ENCODE measurements at regions not wholly inside any gene's neighbourhood (a gene's known extent, or its start where the extent isn't known, plus 50 kb on each side); places are given as distances from the start of the nearest gene placed in this dataset.

DNA sequence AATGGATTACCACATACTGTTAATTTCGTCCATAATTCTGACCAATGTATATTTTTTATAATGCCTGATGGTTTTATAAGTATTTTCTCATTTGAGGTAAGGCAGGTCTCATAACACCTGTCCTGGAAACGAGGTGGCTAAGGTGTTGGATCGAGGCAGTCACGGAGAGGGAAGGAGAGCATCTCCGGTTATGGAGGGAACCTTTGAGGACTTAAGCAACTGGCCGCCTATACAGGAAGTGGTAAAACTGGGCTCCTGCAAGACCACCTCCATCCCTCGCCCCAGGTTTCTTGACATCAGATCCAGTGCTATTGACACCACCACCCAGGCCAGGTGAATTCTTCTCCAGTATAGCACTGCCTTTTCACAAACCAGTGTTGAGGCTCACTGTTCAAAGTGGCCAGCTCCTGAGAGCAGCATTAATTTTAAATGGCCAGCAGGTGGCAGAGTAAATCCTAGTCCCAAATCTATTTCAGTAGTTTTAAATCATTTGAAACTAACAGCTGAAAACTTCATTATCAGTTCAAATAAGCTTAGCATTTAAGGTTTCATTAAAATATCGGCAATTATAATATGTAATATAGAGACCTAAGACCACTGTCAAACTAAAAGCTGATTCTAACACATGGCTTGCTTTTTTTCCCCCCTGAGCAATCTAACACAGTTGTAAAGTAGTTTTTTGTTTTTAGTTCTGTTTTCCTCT lies 100.8 kb downstream of the PPM1A start:
- no peak overlapping the region for H3K27ac ChIP-seq (ENCODE audit: low read length)
- no peaks in the 10 kb centered on the region for H3K36me3 ChIP-seq (ENCODE audit: control insufficient read depth, low read depth, low read length)
- H3K9me3 ChIP-seq (ENCODE audit: control insufficient read depth, low read depth, low read length) = no peaks in the 10 kb centered on the region
- peaks cover 19% of the 10 kb centered on the region for H3K4me1 ChIP-seq (ENCODE audit: control insufficient read depth, low read depth, low read length)
- H3K4me3 ChIP-seq (ENCODE audit: low read length) = no peak overlapping the region
- H3K27me3 ChIP-seq (ENCODE audit: control insufficient read depth, insufficient read depth, low read length) = no peaks in the 10 kb centered on the region
- no peak overlapping the region for H3K9ac ChIP-seq (ENCODE audit: low read length)

DNA sequence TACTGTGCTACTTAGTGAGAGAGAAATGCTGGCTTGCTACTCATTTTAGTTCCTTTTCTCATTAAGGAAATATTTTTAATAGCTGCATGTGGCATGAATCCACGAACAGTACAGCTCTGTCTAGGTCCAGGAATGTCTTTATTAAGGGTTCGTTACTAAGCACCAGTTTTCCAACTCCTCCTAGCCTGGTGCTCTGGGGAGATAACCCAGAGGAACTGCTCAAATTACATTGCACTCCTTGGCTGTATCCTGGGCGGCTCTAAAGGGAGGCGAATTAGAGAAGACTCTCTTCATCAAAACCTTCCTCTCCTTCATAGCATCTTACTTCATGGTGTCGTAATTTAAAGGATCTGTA lies 101.3 kb downstream of the PPM1A start:
- no peak overlapping the region for H3K27ac ChIP-seq (ENCODE audit: low read length)
- H3K36me3 ChIP-seq (ENCODE audit: control insufficient read depth, low read depth, low read length) = no peaks in the 10 kb centered on the region
- no peaks in the 10 kb centered on the region for H3K9me3 ChIP-seq (ENCODE audit: control insufficient read depth, low read depth, low read length)
- H3K27me3 ChIP-seq (ENCODE audit: control insufficient read depth, insufficient read depth, low read length) = no peaks in the 10 kb centered on the region
- peaks cover 19% of the 10 kb centered on the region for H3K4me1 ChIP-seq (ENCODE audit: control insufficient read depth, low read depth, low read length)
- H3K4me3 ChIP-seq (ENCODE audit: low read length) = no peak overlapping the region
- H3K9ac ChIP-seq (ENCODE audit: low read length) = no peak overlapping the region

DNA sequence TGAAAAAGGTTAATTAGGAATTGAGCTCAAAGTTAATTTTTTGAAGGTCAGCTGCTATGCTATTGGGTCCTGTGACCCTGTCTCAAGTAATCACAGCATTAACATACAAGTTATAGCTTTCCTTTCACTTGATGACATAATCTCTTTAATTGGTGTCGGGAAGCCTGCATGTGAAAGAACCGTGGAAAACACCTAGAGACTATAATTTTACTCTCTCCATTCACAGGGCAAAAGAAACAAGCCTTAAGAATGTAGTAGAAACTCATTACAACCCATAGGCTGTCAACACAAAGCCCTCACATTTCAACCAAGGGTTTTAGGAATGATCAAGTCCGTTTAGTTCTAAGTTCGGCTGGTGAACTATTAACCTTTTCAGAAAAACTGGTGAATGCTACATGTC lies 104.4 kb downstream of the PPM1A start:
- H3K27me3 ChIP-seq (ENCODE audit: control insufficient read depth, insufficient read depth, low read length) = no peaks in the 10 kb centered on the region
- H3K9ac ChIP-seq (ENCODE audit: low read length) = no peak overlapping the region
- H3K4me3 ChIP-seq (ENCODE audit: low read length) = no peak overlapping the region

DNA sequence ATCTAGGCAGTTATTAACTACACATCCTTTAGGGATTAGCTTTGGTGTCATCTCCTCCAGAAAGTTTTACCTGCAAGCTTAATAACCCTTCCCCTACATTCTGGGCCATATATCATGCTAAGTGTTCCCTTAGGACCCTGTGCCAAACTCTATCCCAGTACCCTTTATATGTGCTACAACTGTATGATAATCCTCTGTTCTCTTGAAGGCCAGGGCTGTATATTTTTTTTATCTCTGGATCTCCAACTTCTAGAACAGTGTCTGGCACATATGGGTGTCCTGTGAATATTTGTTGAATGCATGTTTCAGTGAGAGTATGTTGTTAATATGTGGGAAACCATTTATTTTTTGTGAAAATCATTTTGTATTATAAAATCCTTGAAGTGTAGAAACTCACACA lies 106.7 kb downstream of the PPM1A start:
- Histone ChIP-seq H3K9me3 (ENCODE audit: control insufficient read depth, low read depth, low read length) (no peaks in the 10 kb centered on the region), H3K27me3 (ENCODE audit: control insufficient read depth, insufficient read depth, low read length) (peaks cover 4% of the 10 kb centered on the region), H3K9ac (ENCODE audit: low read length) (no peak overlapping the region), H3K4me3 (ENCODE audit: low read length) (no peak overlapping the region), H3K4me1 (ENCODE audit: control insufficient read depth, low read depth, low read length) (peaks cover 13% of the 10 kb centered on the region), H3K36me3 (ENCODE audit: control insufficient read depth, low read depth, low read length) (no peaks in the 10 kb centered on the region), H3K27ac (ENCODE audit: low read length) (no peak overlapping the region)

More for the DNA sequence above, 104.4 kb downstream of the PPM1A start:
- no peaks in the 10 kb centered on the region for H3K9me3 ChIP-seq (ENCODE audit: control insufficient read depth, low read depth, low read length)
- H3K27ac ChIP-seq (ENCODE audit: low read length) = no peak overlapping the region
- H3K4me1 ChIP-seq (ENCODE audit: control insufficient read depth, low read depth, low read length) = peaks cover 22% of the 10 kb centered on the region
- no peaks in the 10 kb centered on the region for H3K36me3 ChIP-seq (ENCODE audit: control insufficient read depth, low read depth, low read length)

DNA sequence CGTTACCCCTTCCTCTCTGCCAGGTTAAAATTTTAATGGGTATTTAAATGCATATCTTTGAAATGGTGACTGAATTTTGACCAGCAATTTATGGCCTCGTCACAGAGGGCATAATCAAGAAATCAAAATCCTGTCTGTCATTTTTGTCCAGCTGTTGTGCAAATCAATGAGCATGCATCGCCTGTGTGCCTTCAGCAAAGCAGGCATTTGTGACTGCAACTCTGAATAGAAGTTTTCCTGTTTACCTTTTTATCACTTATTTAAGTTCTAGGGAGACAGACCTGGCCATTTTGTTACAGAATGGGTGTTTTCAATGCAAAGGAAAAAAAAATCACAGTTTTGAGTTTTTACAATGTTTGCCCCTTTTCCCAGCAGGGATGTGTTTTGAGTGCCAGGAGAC lies 107.4 kb downstream of the PPM1A start:
- Histone ChIP-seq H3K4me1 (ENCODE audit: control insufficient read depth, low read depth, low read length) (peaks cover 12% of the 10 kb centered on the region), H3K36me3 (ENCODE audit: control insufficient read depth, low read depth, low read length) (no peaks in the 10 kb centered on the region), H3K4me3 (ENCODE audit: low read length) (peak overlapping the region; percentile 6), H3K9ac (ENCODE audit: low read length) (peak overlapping the region; percentile 12), H3K27me3 (ENCODE audit: control insufficient read depth, insufficient read depth, low read length) (peaks cover 4% of the 10 kb centered on the region), H3K27ac (ENCODE audit: low read length) (no peak overlapping the region), H3K9me3 (ENCODE audit: control insufficient read depth, low read depth, low read length) (no peaks in the 10 kb centered on the region)

DNA sequence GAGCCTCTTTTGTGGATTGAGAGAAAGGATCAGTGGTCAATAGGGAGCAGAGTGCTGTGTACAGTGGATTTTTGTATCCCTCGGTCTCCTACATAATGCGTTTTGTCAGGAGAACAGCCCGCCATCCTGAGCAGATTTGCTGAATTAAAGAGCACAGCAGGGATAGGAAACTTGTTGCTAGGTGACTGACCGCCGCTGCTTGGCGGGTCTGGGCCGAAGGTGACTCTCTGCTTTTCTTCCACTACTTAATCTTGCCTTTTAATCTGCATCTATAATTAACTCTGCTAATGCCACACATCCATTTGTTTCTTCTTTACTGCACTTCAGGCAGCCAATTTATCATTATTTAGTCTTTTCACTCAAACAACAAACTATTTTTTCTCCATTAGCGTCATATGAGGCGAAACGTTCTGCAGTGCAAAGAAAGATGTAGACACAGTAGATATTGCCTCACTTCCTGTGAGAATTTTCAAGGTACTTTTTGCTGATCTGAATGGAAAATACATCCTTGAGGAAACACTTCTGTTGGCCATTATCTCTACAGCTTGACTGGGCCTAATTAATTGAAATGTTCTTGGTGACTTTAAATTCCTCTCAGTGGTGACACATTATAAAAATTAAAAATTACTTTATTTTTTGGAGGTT lies 108.0 kb downstream of the PPM1A start:
- Histone ChIP-seq H3K27me3 (ENCODE audit: control insufficient read depth, insufficient read depth, low read length) (peaks cover 4% of the 10 kb centered on the region), H3K36me3 (ENCODE audit: control insufficient read depth, low read depth, low read length) (no peaks in the 10 kb centered on the region), H3K4me1 (ENCODE audit: control insufficient read depth, low read depth, low read length) (peaks cover 12% of the 10 kb centered on the region), H3K9me3 (ENCODE audit: control insufficient read depth, low read depth, low read length) (no peaks in the 10 kb centered on the region), H3K4me3 (ENCODE audit: low read length) (peak overlapping the region; percentile 6), H3K9ac (ENCODE audit: low read length) (peak overlapping the region; percentile 12), H3K27ac (ENCODE audit: low read length) (no peak overlapping the region)

DNA sequence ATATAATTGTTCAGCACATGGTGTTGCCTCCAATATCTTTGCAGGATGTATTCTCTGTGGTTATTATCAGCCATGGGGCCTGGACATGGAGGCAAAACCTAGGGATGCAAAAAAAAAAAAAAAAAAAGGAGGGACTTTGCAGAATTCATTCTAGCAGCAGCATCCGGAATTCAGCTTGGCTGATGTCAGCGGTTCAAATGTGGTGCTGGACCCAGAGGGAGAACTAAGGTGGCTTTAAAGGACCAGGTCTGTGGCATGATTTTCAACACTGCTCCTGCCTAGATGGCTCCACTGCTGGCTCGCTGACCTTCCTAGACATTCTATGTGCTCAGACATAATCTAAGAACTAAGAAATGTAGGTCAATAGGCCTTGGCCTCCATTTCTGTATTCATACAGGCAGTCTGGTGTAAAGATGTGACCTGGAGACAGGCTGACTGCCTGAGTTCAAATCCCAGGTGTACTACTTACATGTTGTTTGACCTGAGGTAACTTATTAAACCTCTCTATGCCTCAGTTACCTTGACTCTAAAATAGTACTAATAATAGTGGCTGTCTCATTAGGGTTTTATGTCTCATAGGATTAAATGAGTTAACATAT lies 108.6 kb downstream of the PPM1A start:
- Histone ChIP-seq H3K4me3 (ENCODE audit: low read length) (no peak overlapping the region), H3K4me1 (ENCODE audit: control insufficient read depth, low read depth, low read length) (peaks cover 12% of the 10 kb centered on the region)

DNA sequence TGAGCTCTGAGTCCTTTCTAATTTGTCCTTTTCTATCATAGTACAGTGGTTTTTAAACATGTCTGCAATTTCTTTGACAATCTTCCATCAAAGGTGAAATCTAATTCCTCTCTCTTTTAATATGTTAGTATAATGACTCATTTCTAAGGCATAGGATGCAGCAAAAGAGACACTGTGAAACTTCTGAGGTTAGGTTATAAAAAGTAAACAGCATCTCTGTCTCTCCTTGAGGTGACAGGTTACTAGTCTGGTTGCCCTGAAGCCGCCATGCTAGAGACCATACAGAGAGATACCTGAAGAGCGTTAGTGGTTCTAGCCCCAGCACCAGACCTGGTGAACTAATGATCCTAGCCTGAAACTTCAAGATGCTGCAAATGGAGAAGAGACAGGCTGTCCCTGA lies 114.3 kb downstream of the PPM1A start:
- H3K9ac ChIP-seq (ENCODE audit: low read length) = no peak overlapping the region
- H3K27me3 ChIP-seq (ENCODE audit: control insufficient read depth, insufficient read depth, low read length) = peaks cover 4% of the 10 kb centered on the region
- H3K27ac ChIP-seq (ENCODE audit: low read length) = no peak overlapping the region
- H3K4me3 ChIP-seq (ENCODE audit: low read length) = no peak overlapping the region
- H3K36me3 ChIP-seq (ENCODE audit: control insufficient read depth, low read depth, low read length) = no peaks in the 10 kb centered on the region
- H3K4me1 ChIP-seq (ENCODE audit: control insufficient read depth, low read depth, low read length) = no peaks in the 10 kb centered on the region
- no peaks in the 10 kb centered on the region for H3K9me3 ChIP-seq (ENCODE audit: control insufficient read depth, low read depth, low read length)

More for the DNA sequence above, 108.6 kb downstream of the PPM1A start:
- H3K9me3 ChIP-seq (ENCODE audit: control insufficient read depth, low read depth, low read length) = no peaks in the 10 kb centered on the region
- H3K27ac ChIP-seq (ENCODE audit: low read length) = no peak overlapping the region
- H3K9ac ChIP-seq (ENCODE audit: low read length) = no peak overlapping the region
- H3K27me3 ChIP-seq (ENCODE audit: control insufficient read depth, insufficient read depth, low read length) = peaks cover 4% of the 10 kb centered on the region
- no peaks in the 10 kb centered on the region for H3K36me3 ChIP-seq (ENCODE audit: control insufficient read depth, low read depth, low read length)

DNA sequence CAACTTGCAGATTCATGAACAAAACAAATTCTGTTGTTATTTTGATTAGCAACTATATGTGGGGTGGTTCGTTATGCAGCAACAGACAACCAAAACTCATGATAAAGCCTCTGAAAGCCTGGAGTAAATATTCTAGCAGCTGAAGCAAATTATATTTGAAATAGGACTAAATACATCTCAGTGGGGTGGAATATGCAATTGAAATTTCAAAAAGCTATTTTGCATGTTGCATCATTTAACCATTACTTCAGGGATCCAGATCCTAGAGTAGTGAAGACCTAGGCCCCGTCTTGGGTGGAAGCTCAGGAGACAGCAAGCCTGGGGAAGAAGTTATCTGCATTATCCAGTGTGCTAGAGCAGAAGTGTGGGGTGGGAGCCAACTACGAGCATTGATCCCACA lies 114.7 kb downstream of the PPM1A start:
- H3K36me3 ChIP-seq (ENCODE audit: control insufficient read depth, low read depth, low read length) = no peaks in the 10 kb centered on the region
- H3K27ac ChIP-seq (ENCODE audit: low read length) = no peak overlapping the region
- no peak overlapping the region for H3K9ac ChIP-seq (ENCODE audit: low read length)
- no peaks in the 10 kb centered on the region for H3K4me1 ChIP-seq (ENCODE audit: control insufficient read depth, low read depth, low read length)
- peaks cover 4% of the 10 kb centered on the region for H3K27me3 ChIP-seq (ENCODE audit: control insufficient read depth, insufficient read depth, low read length)
- H3K4me3 ChIP-seq (ENCODE audit: low read length) = no peak overlapping the region
- H3K9me3 ChIP-seq (ENCODE audit: control insufficient read depth, low read depth, low read length) = no peaks in the 10 kb centered on the region

DNA sequence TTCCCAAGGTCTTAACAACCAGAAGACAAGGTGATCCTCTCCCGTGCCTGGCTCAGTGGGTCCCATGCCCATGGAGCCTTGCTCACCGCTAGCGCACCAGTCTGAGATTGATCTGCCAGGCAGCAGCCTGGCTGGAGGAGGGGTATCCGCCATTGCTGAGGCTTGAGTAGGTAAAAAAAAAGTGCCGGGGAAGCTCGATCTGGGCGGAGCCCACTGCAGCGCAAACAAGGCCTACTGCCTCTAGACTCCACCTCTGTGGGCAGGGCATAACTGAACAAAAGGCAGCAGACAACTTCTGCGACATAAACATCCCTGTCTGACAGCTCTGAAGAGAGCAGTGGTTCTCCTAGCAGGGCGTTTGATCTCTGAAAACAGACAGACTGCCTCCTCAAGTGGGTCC lies 104.0 kb downstream of the C14orf39 start:
- no peak overlapping the region for H3K9ac ChIP-seq (ENCODE audit: low read length)
- H3K27ac ChIP-seq (ENCODE audit: low read length) = no peak overlapping the region
- H3K27me3 ChIP-seq (ENCODE audit: control insufficient read depth, insufficient read depth, low read length) = no peaks in the 10 kb centered on the region
- H3K9me3 ChIP-seq (ENCODE audit: control insufficient read depth, low read depth, low read length) = no peaks in the 10 kb centered on the region
- H3K36me3 ChIP-seq (ENCODE audit: control insufficient read depth, low read depth, low read length) = no peaks in the 10 kb centered on the region
- H3K4me1 ChIP-seq (ENCODE audit: control insufficient read depth, low read depth, low read length) = no peaks in the 10 kb centered on the region
- no peak overlapping the region for H3K4me3 ChIP-seq (ENCODE audit: low read length)
